ENCODE measurements at regions not wholly inside any gene's neighbourhood (a gene's known extent, or its start where the extent isn't known, plus 50 kb on each side); places are given as distances from the start of the nearest gene placed in this dataset.

- Mint-ChIP-seq H3K27me3 (ENCODE audit: unreplicated experiment) (no peaks in the 10 kb centered on the region), H3K9me3 (ENCODE audit: unreplicated experiment) (peaks cover 2% of the 10 kb centered on the region), H3K4me1 (ENCODE audit: low read depth, unreplicated experiment) (no peaks in the 10 kb centered on the region), H3K27ac (ENCODE audit: unreplicated experiment) (no peak overlapping the region), H3K4me3 (ENCODE audit: unreplicated experiment) (no peak overlapping the region), H3K36me3 (ENCODE audit: unreplicated experiment) (no peaks in the 10 kb centered on the region)
- TF ChIP-seq CTCF (IDR thresholded peaks at IDR 0.05; ENCODE audit: partially characterized antibody, unreplicated experiment): no peak
- DNase-seq: no peak
Measured at GRCh38 chr15:81524496-81524895, 150.5 kb upstream of the TMC3 start.

GRCh38 chr15:81523867-81524266 is 149.9 kb upstream of the TMC3 start:
- Mint-ChIP-seq H3K27me3 (ENCODE audit: unreplicated experiment) (no peaks in the 10 kb centered on the region), H3K9me3 (ENCODE audit: unreplicated experiment) (peaks cover 2% of the 10 kb centered on the region)

GRCh38 chr15:81520480-81520879 is 146.5 kb upstream of the TMC3 start:
- H3K4me1 Mint-ChIP-seq (ENCODE audit: low read depth, unreplicated experiment): no peaks in the 10 kb centered on the region
- no peaks in the 10 kb centered on the region for H3K27me3 Mint-ChIP-seq (ENCODE audit: unreplicated experiment)
- no peak for DNase-seq
- H3K36me3 Mint-ChIP-seq (ENCODE audit: unreplicated experiment): peaks cover 4% of the 10 kb centered on the region
- H3K4me3 Mint-ChIP-seq (ENCODE audit: unreplicated experiment): no peak overlapping the region
- H3K27ac Mint-ChIP-seq (ENCODE audit: unreplicated experiment): no peak overlapping the region
- no peak for TF ChIP-seq CTCF (IDR thresholded peaks at IDR 0.05; ENCODE audit: partially characterized antibody, unreplicated experiment)
- peaks cover 2% of the 10 kb centered on the region for H3K9me3 Mint-ChIP-seq (ENCODE audit: unreplicated experiment)

More at GRCh38 chr15:81523867-81524266, 149.9 kb upstream of the TMC3 start:
- H3K4me1 Mint-ChIP-seq (ENCODE audit: low read depth, unreplicated experiment): no peaks in the 10 kb centered on the region
- H3K36me3 Mint-ChIP-seq (ENCODE audit: unreplicated experiment): no peaks in the 10 kb centered on the region
- DNase-seq: no peak
- TF ChIP-seq CTCF (IDR thresholded peaks at IDR 0.05; ENCODE audit: partially characterized antibody, unreplicated experiment): no peak
- no peak overlapping the region for H3K4me3 Mint-ChIP-seq (ENCODE audit: unreplicated experiment)
- H3K27ac Mint-ChIP-seq (ENCODE audit: unreplicated experiment): no peak overlapping the region

- no peak for TF ChIP-seq CTCF (IDR thresholded peaks at IDR 0.05; ENCODE audit: partially characterized antibody, unreplicated experiment)
- DNase-seq: no peak
- H3K36me3 Mint-ChIP-seq (ENCODE audit: unreplicated experiment): peaks cover 4% of the 10 kb centered on the region
- no peaks in the 10 kb centered on the region for H3K27me3 Mint-ChIP-seq (ENCODE audit: unreplicated experiment)
- H3K27ac Mint-ChIP-seq (ENCODE audit: unreplicated experiment): no peak overlapping the region
- H3K9me3 Mint-ChIP-seq (ENCODE audit: unreplicated experiment): no peaks in the 10 kb centered on the region
- no peaks in the 10 kb centered on the region for H3K4me1 Mint-ChIP-seq (ENCODE audit: low read depth, unreplicated experiment)
- H3K4me3 Mint-ChIP-seq (ENCODE audit: unreplicated experiment): no peak overlapping the region
Measured at GRCh38 chr15:81516461-81516860, 142.4 kb upstream of the TMC3 start.

- H3K4me1 Mint-ChIP-seq (ENCODE audit: low read depth, unreplicated experiment): no peaks in the 10 kb centered on the region
- DNase-seq: no peak
- TF ChIP-seq CTCF (IDR thresholded peaks at IDR 0.05; ENCODE audit: partially characterized antibody, unreplicated experiment): no peak
- no peak overlapping the region for H3K4me3 Mint-ChIP-seq (ENCODE audit: unreplicated experiment)
- peaks cover 4% of the 10 kb centered on the region for H3K36me3 Mint-ChIP-seq (ENCODE audit: unreplicated experiment)
- no peak overlapping the region for H3K27ac Mint-ChIP-seq (ENCODE audit: unreplicated experiment)
- no peaks in the 10 kb centered on the region for H3K9me3 Mint-ChIP-seq (ENCODE audit: unreplicated experiment)
- no peaks in the 10 kb centered on the region for H3K27me3 Mint-ChIP-seq (ENCODE audit: unreplicated experiment)
Measured at GRCh38 chr15:81516012-81516411, 142.0 kb upstream of the TMC3 start.

All from glutamatergic neuron (in vitro differentiated cells).